ENCODE measurements at regions not wholly inside any gene's neighbourhood (a gene's known extent, or its start where the extent isn't known, plus 50 kb on each side); places are given as distances from the start of the nearest gene placed in this dataset.

DNA sequence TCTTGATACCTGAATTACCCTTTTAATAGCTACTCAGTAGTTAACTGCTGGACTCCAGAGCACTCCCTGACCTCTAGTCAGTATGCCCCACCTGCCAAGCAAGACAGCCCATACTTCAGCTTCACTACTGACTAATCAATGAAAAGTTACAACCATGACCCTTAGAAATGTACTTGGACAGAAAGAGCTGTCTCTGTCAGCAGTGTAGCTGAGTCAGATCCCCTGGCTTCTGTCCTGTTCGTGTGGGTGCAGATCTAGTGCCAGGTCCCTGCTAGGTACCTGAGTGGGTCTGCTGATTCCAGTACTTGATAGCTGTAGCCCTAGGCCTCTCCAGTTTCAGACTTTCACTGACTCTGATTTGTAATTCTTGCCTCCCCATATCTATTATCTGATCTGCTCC, 265.8 kb upstream of the POU2AF2 start:
- Mint-ChIP-seq H3K27me3 (peaks cover 3% of the 10 kb centered on the region), H3K4me1 (no peaks in the 10 kb centered on the region), H3K9me3 (peaks cover 4% of the 10 kb centered on the region), H3K36me3 (ENCODE audit: low read depth) (no peaks in the 10 kb centered on the region), H3K27ac (no peak overlapping the region), H3K4me3 (no peak overlapping the region)
- no peak for ATAC-seq (replicated peaks)

DNA sequence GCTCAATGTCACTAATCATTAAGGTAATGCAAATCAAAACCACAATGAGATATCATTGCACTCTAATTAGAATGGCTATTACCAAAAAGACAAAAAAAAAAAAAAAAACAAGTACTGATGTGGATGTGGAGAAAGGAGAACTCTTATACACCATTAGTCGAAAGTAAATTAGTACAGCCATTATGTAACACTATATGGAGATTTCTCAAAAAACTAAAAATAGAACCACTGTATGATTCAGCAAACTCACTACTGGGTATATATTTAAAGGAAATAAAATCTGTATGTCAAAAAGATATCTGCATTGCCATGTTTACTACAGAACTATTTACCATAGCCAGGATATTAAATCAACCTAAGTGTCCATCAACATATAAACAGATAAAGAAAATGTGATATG, 265.4 kb upstream of the ARHGAP20 start:
- ATAC-seq (replicated peaks) = no peak
- Mint-ChIP-seq H3K27ac (no peak overlapping the region), H3K4me1 (no peaks in the 10 kb centered on the region), H3K27me3 (peaks cover 3% of the 10 kb centered on the region), H3K4me3 (no peak overlapping the region), H3K36me3 (ENCODE audit: low read depth) (no peaks in the 10 kb centered on the region), H3K9me3 (peaks cover 4% of the 10 kb centered on the region)

DNA sequence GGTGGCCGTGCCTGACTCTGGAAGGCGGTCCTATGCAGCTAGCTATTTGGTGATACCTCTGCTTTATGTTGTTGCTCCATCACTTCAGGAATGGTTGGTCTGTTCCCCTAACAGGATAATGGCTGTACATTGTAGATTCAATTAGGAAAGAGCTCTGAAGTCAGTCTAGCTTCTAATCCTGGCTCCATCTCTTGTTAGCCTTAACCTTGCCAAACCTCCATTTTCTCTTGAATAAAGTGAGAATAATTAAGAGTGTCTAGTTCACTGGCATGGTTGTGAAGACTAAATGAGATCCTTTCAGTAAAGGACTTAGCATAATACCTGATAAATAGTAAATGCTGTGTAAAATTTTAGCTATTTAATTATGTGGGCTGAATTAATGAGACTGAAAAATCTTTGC, 262.5 kb upstream of the ARHGAP20 start:
- H3K36me3 Mint-ChIP-seq (ENCODE audit: low read depth) = no peaks in the 10 kb centered on the region
- H3K27ac Mint-ChIP-seq = no peak overlapping the region
- peaks cover 12% of the 10 kb centered on the region for H3K27me3 Mint-ChIP-seq
- no peak for ATAC-seq (replicated peaks)
- H3K9me3 Mint-ChIP-seq = peaks cover 4% of the 10 kb centered on the region
- H3K4me3 Mint-ChIP-seq = no peak overlapping the region
- no peaks in the 10 kb centered on the region for H3K4me1 Mint-ChIP-seq

DNA sequence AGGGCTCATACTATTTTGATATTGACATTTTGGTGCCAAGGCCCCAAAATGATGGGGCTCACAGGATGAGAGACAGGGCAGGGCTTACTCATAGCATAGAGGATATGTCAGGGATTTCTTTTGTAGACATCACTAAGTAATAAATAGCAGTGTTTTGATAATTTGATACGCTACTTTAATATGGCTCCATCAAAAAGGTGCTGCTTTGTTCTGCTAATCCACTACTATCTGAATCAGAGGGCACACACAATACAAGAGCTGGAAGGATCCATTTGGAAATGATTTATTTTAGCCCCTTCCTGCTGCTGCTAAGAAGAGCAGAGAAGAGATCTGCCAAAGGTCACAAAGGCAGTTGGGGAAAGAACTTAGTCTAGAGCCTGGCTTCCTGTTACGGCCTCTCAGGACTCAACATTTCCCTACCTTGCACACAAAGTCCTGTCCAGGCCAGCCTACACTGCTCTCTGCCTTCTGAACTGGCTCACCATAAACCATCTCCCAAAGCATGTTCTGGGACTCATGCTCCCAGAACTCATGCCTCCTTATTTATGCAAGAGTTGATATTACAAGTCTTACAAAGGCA, 261.3 kb upstream of the ARHGAP20 start:
- Mint-ChIP-seq H3K9me3 (no peaks in the 10 kb centered on the region), H3K4me1 (no peaks in the 10 kb centered on the region), H3K4me3 (no peak overlapping the region), H3K27ac (no peak overlapping the region), H3K36me3 (ENCODE audit: low read depth) (no peaks in the 10 kb centered on the region), H3K27me3 (peaks cover 16% of the 10 kb centered on the region)
- no peak for ATAC-seq (replicated peaks)

DNA sequence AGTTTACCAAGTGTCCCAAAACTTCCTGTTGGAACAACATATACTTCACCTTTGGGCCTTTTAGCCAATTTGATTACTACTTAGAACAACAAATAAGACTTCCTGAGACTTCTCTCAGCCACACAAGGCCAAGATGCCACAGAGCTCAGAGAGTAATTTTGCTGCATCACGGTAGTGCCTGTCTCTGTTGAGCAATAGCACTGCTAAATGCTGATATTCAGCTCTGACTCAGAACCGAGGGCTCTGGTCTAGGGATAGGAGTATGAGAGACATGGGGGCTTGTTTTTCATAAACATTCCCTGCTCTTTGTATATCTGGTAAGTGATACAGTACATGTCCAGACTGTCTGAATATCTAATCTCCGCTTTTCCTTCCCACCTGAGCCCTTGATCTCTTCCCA, 260.4 kb upstream of the ARHGAP20 start:
- Mint-ChIP-seq H3K36me3 (ENCODE audit: low read depth) (no peaks in the 10 kb centered on the region), H3K4me1 (no peaks in the 10 kb centered on the region), H3K9me3 (no peaks in the 10 kb centered on the region), H3K27me3 (peaks cover 16% of the 10 kb centered on the region), H3K4me3 (no peak overlapping the region), H3K27ac (no peak overlapping the region)
- ATAC-seq (replicated peaks) = no peak

DNA sequence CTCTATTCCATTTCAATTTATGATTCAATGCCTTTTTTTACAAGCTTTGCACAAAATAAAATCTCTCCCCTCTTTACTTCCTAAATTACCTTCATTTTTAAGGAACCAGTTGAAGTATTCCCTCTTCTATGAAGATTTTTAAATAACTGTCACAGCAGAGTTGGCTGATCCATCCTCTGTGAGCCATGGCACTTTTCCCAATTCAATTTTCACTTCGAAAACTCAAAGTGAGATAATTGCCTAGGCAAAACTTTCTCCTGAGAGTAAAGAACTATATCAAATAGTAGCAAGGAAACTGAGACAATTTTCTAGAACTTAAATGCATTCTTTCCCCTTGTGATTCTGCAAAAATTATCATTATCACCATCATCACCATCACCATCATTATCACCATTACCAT, 259.9 kb upstream of the ARHGAP20 start:
- peaks cover 15% of the 10 kb centered on the region for H3K27me3 Mint-ChIP-seq
- ATAC-seq (replicated peaks) = no peak
- no peaks in the 10 kb centered on the region for H3K4me1 Mint-ChIP-seq
- no peaks in the 10 kb centered on the region for H3K9me3 Mint-ChIP-seq
- H3K36me3 Mint-ChIP-seq (ENCODE audit: low read depth) = no peaks in the 10 kb centered on the region
- no peak overlapping the region for H3K27ac Mint-ChIP-seq
- no peak overlapping the region for H3K4me3 Mint-ChIP-seq

DNA sequence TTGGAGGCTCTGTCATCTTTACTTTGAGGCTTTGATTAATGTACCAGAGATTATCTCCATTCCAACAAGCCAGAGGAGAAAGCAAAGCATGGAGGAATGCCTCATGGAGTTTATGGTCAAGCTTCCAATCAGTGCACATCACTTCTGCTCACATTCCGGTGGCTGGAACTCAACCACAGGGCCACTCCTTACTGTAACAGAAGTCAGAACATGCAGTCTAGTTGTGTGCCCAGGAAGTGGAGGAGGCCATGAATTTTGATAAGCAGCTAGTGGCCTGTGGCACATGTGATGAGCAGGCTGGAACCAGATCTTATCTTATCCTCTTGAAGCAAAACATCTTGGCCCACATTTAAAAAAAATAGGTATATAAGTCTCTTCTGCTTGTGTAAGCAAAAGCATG, 258.9 kb upstream of the ARHGAP20 start:
- Mint-ChIP-seq H3K36me3 (ENCODE audit: low read depth) (no peaks in the 10 kb centered on the region), H3K27me3 (peaks cover 17% of the 10 kb centered on the region), H3K4me3 (no peak overlapping the region), H3K9me3 (no peaks in the 10 kb centered on the region), H3K27ac (no peak overlapping the region), H3K4me1 (no peaks in the 10 kb centered on the region)
- no peak for ATAC-seq (replicated peaks)

DNA sequence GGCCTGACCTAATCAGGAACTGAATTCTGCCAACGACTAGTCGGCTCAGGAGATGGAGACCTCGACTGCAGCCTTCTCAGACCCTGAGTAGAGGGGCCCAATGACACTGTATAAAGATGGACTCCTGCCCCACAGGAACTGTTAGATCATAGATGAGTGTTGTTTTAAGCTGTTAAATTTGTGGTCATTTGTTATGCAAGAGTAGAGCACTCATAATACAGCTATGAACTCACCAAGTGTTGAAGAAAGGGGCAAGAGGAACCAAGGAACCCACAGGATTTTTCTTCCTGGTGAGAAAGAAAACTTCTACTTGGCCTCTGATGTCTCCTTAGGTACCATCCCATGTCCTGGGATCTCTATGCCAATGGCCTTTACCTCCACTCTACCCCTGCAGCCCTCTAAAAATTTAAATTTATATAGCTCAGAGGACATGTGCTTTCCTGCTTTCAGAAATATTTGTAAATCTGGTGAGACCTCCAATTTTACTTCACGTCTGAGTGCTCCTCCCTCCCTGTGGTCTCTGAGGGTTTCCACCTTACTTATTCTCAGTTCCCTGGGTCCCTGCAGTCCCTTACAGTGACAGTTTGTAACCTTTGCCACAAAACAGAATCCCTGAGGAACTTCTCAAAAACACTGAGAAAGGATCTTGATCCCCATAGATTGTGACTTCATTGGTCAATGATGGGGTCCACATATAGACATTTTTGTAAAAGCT, 256.3 kb upstream of the ARHGAP20 start:
- H3K27ac Mint-ChIP-seq = no peak overlapping the region
- peaks cover 21% of the 10 kb centered on the region for H3K27me3 Mint-ChIP-seq
- ATAC-seq (replicated peaks) = no peak
- H3K4me3 Mint-ChIP-seq = no peak overlapping the region
- H3K9me3 Mint-ChIP-seq = peaks cover 4% of the 10 kb centered on the region
- no peaks in the 10 kb centered on the region for H3K4me1 Mint-ChIP-seq
- H3K36me3 Mint-ChIP-seq (ENCODE audit: low read depth) = no peaks in the 10 kb centered on the region

DNA sequence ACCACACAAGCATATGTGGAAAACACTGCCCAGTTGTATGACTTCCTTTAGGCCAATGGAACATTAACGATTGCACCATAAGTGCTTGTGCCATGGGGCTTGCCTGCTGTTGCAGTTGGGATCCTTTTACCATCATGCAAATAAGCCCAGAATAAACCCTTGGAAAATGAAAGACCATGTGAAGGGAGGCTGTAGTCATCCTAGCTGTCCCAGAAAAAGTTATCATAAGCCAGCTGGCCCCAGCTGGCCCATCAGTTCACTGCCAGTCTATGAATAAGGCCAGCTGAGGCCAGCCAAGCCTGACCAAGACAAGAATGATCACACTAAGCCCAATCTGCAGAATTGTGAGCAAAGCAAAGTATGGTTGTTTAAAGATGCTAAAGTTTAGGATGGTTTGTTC, 253.9 kb upstream of the ARHGAP20 start:
- Mint-ChIP-seq H3K27ac (no peak overlapping the region), H3K4me3 (no peak overlapping the region), H3K27me3 (peaks cover 19% of the 10 kb centered on the region), H3K4me1 (no peaks in the 10 kb centered on the region), H3K36me3 (ENCODE audit: low read depth) (no peaks in the 10 kb centered on the region), H3K9me3 (peaks cover 4% of the 10 kb centered on the region)
- ATAC-seq (replicated peaks) = no peak

DNA sequence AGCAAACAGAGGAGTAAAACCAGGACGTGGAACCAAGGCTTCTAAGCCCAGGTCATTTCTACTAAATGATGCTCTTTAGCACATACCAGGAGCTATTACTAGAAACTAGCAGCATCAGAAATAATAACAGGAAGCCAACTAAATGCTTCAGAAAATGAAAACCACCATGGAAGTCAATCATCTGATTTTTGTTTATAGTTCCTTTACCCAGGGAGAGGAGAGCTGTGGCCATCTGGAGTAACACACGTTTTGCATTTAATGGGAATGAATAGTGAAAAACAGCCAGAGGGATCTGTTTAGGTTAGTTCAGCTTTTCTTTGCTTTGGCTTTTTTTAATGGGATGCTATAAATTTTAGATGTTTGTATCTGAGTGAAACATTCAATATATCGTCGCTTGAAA, 250.7 kb upstream of the ARHGAP20 start:
- Mint-ChIP-seq H3K27me3 (peaks cover 17% of the 10 kb centered on the region), H3K27ac (no peak overlapping the region), H3K36me3 (ENCODE audit: low read depth) (no peaks in the 10 kb centered on the region), H3K4me3 (no peak overlapping the region), H3K9me3 (peaks cover 4% of the 10 kb centered on the region), H3K4me1 (no peaks in the 10 kb centered on the region)
- no peak for ATAC-seq (replicated peaks)

DNA sequence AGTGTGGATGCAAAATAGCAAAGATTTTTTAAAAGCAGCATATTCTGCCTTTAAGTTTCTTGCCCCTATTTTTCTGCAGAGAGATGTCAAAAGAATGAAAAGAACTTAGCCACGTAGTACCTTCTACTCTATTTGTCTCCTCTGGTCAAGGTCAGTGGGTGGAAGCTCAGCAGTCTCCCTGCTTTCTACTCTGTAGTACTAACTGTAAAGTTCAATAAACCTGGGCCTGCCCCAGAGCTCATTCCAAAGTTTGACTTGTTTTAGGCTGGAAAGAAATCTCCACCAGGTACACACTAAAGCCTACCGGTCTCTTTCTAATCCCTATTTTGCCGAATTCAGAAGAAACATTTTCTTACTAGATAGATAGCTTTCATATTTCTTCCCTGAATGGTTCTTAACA, 247.9 kb upstream of the ARHGAP20 start:
- ATAC-seq (replicated peaks) = no peak
- H3K9me3 Mint-ChIP-seq = no peaks in the 10 kb centered on the region
- H3K27me3 Mint-ChIP-seq = peaks cover 9% of the 10 kb centered on the region
- H3K4me1 Mint-ChIP-seq = no peaks in the 10 kb centered on the region
- no peak overlapping the region for H3K27ac Mint-ChIP-seq
- no peak overlapping the region for H3K4me3 Mint-ChIP-seq
- no peaks in the 10 kb centered on the region for H3K36me3 Mint-ChIP-seq (ENCODE audit: low read depth)

DNA sequence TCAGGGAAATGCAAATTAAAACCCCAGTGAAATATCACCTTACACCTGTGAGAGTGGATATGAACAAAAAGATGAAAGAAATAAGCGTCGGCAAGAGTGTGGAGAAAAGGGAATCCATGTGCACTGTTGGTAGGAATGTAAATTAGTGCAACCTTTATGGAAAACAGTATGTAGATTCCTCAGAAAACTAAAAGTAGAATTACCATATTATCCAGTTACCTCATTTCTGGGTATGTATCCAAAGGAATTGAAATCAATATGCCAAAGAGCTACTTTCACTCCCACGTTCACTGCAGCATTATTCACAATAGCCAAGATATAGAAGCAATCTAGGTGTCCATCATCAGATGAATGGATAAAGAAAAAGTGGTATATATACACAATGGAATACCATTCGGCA, 246.0 kb upstream of the ARHGAP20 start:
- no peak overlapping the region for H3K4me3 Mint-ChIP-seq
- no peaks in the 10 kb centered on the region for H3K9me3 Mint-ChIP-seq
- H3K27me3 Mint-ChIP-seq = peaks cover 9% of the 10 kb centered on the region
- no peaks in the 10 kb centered on the region for H3K36me3 Mint-ChIP-seq (ENCODE audit: low read depth)
- no peak for ATAC-seq (replicated peaks)
- no peak overlapping the region for H3K27ac Mint-ChIP-seq
- H3K4me1 Mint-ChIP-seq = no peaks in the 10 kb centered on the region

DNA sequence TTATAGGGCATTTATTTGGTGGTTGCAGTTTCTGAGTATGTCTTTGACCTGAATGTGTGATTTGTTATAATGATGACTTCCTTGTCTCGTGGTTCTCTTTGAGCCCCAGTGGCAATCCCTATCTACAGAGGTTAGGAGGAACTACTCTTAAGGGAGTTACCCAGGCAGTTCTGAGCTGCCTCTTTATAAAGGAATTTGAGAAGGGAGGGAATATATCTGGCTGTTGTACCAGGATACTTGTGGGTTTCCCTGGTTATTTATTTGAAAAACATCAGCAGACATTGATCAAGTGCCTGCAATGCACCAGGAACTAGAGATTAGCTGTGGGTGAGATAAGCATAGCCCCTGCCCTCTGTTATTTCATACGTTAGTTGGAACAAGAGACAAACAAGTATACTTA, 243.5 kb upstream of the ARHGAP20 start:
- no peak overlapping the region for H3K4me3 Mint-ChIP-seq
- no peaks in the 10 kb centered on the region for H3K4me1 Mint-ChIP-seq
- peaks cover 5% of the 10 kb centered on the region for H3K27me3 Mint-ChIP-seq
- H3K36me3 Mint-ChIP-seq (ENCODE audit: low read depth) = no peaks in the 10 kb centered on the region
- H3K27ac Mint-ChIP-seq = no peak overlapping the region
- H3K9me3 Mint-ChIP-seq = no peaks in the 10 kb centered on the region
- no peak for ATAC-seq (replicated peaks)

DNA sequence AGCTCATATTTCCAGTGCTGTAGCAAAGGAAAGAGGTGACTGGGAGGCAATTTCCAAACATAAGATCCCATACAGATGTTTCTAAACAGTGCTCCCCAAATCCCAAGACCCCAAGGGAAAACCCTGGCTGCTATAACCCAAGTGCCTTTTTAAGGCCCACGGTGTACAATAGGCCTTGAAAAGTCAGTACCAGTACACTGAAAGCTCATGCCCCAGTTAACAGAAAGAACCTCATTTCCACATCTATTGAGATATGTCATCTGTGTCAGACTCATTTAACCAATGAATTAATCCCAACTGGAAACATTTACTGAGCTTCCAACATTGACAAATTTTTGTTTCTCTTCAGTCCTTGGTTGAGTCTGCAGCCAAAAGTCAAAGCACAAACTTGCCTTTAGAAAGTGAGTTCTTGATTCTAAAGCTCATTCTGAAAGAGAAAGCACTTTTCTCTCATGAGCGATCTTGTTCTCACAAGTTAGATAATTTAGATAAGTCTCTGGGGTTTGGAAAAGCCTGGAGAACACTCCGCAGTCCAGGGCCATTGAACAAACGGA, 239.8 kb upstream of the ARHGAP20 start:
- H3K36me3 Mint-ChIP-seq (ENCODE audit: low read depth) = no peaks in the 10 kb centered on the region

DNA sequence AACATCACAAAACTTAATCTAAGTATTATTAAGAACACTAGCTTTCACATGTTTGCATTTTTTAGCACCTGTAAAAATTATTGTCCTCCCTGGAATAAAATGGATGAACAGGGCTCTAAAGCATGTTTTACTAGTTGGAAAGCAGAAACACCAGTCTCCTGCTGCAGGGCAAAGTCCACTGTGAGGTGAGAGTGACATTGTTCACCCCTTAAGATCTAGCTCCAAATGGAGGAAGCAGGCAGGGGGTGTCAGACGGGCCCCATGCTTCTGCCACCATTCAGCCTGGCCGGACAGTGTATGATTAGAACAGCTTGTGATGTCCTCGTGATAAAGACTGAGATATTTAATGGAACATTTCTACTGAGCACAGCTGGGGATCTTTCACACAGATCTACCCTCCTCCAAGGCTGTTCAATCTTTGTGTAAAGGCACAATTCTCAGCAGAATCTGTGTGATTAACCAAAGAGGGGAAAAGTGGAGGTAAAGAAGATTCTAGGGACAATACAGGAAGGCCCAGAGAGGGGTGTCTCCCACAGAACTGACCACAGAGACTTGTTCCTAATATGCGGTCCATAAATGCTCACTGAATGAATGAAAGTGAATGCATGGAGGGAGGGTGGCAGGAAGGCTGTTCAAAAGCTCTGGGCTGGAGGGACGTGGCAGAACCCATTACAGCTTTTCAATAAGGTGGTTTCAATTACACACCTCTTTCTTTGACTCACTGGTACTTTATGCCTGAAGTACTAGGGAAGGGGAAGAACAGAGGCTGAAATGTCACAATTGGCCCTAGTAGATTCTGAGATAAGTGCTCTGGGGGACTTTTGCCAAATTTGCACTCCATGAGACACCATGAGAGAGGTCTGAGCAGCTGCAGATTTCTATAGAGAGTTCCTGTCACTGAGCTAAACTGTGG, 239.1 kb upstream of the ARHGAP20 start:
- no peaks in the 10 kb centered on the region for H3K4me1 Mint-ChIP-seq
- no peaks in the 10 kb centered on the region for H3K36me3 Mint-ChIP-seq (ENCODE audit: low read depth)
- H3K27ac Mint-ChIP-seq = no peak overlapping the region
- peaks cover 4% of the 10 kb centered on the region for H3K9me3 Mint-ChIP-seq
- H3K27me3 Mint-ChIP-seq = no peaks in the 10 kb centered on the region
- no peak overlapping the region for H3K4me3 Mint-ChIP-seq
- ATAC-seq (replicated peaks) = no peak

More for the DNA sequence above, 239.8 kb upstream of the ARHGAP20 start:
- Mint-ChIP-seq H3K4me1 (no peaks in the 10 kb centered on the region), H3K9me3 (peaks cover 4% of the 10 kb centered on the region), H3K27ac (no peak overlapping the region), H3K27me3 (no peaks in the 10 kb centered on the region), H3K4me3 (no peak overlapping the region)
- ATAC-seq (replicated peaks) = no peak
